MM.1S (cell line): ENCODE measurements at regions not wholly inside any gene's neighbourhood (a gene's known extent, or its start where the extent isn't known, plus 50 kb on each side); places are given as distances from the start of the nearest gene placed in this dataset.

Experiments
- DNase-seq: peaks from one replicate; pipeline ENCODE4 v3.0.0-alpha.2; 2015
- H2AFZ ChIP-seq: fragments of 300-600 bp; sonication (generic); 2 replicates; pipeline ENCODE4 v1.6.0; 2016; ENCODE audit warnings: antibody characterized with exemption, low read length
- H3F3A ChIP-seq: fragments of 300-600 bp; sonication (generic); 2 replicates; pipeline ENCODE4 v1.6.1; 2016; ENCODE audit warnings: mild to moderate bottlenecking, antibody characterized with exemption, low read length, moderate library complexity, mixed read lengths; ENCODE audit not compliant: insufficient read depth
- H3K27ac ChIP-seq: fragments of 300-600 bp; sonication (generic); 2 replicates; pipeline ENCODE4 v1.5.1; 2016; ENCODE audit warnings: mild to moderate bottlenecking, low read length
- H3K27me3 ChIP-seq: fragments of 300-600 bp; sonication (generic); replicated peaks from 2 replicates; pipeline ENCODE4 v1.6.0; 2016; ENCODE audit warnings: low read length; ENCODE audit not compliant: insufficient read depth
- H3K36me3 ChIP-seq: fragments of 300-600 bp; sonication (generic); replicated peaks from 2 replicates; pipeline ENCODE4 v1.6.1; 2016; ENCODE audit warnings: mild to moderate bottlenecking, low read length, mixed read lengths; ENCODE audit not compliant: insufficient read depth
- H3K4me1 ChIP-seq: fragments of 300-600 bp; sonication (generic); 2 replicates; pipeline ENCODE4 v1.6.1; 2016; ENCODE audit warnings: low read length, mixed read lengths
- H3K4me2 ChIP-seq: fragments of 300-600 bp; sonication (generic); 2 replicates; pipeline ENCODE4 v1.6.0; 2016; ENCODE audit warnings: low read depth, low read length
- H3K4me3 ChIP-seq: fragments of 300-600 bp; sonication (generic); 2 replicates; pipeline ENCODE4 v1.5.1; 2016; ENCODE audit warnings: low read length, mixed read lengths
- H3K79me2 ChIP-seq: fragments of 300-600 bp; sonication (generic); 2 replicates; pipeline ENCODE4 v1.6.1; 2016; ENCODE audit warnings: mixed run types, low read length, mixed read lengths
- H3K9ac ChIP-seq: fragments of 300-600 bp; sonication (generic); 2 replicates; pipeline ENCODE4 v1.6.1; 2016; ENCODE audit warnings: low read length, mixed read lengths
- H3K9me2 ChIP-seq: fragments of 300-600 bp; sonication (generic); replicated peaks from 2 replicates; pipeline ENCODE4 v1.6.1; 2016; ENCODE audit warnings: mild to moderate bottlenecking, low read length, mixed read lengths; ENCODE audit not compliant: insufficient read depth
- H3K9me3 ChIP-seq: fragments of 300-600 bp; sonication (generic); replicated peaks from 2 replicates; pipeline ENCODE4 v1.6.1; 2016; ENCODE audit warnings: mild to moderate bottlenecking, low read length, mixed read lengths; ENCODE audit not compliant: insufficient read depth
- H4K20me1 ChIP-seq: fragments of 300-600 bp; sonication (generic); 2 replicates; pipeline ENCODE4 v1.6.1; 2016; ENCODE audit warnings: mild to moderate bottlenecking, low read length, moderate library complexity, mixed read lengths; ENCODE audit not compliant: insufficient read depth
- CTCF ChIP-seq: fragments of 300-600 bp; sonication (generic); IDR thresholded peaks from 2 replicates; pipeline ENCODE4 v1.5.1; 2016; ENCODE audit warnings: antibody characterized with exemption, low read length, mixed read lengths
- EZH2 ChIP-seq: fragments of 300-600 bp; sonication (generic); optimal IDR thresholded peaks from 2 replicates; pipeline ENCODE3; 2017; ENCODE audit warnings: low read depth, mild to moderate bottlenecking, antibody characterized with exemption, low read length, mixed read lengths
- EZH2phosphoT487 ChIP-seq: fragments of 300-600 bp; sonication (generic); IDR thresholded peaks from 2 replicates; pipeline ENCODE4 v1.6.1; 2018; ENCODE audit warnings: antibody characterized with exemption, low read length

- Histone ChIP-seq H3K79me2 (no peaks in the 10 kb centered on the region), H3K4me1 (no peaks in the 10 kb centered on the region), H3K4me3 (no peak overlapping the region), H3K27ac (no peak overlapping the region), H2AFZ (no peak overlapping the region), H4K20me1 (no peaks in the 10 kb centered on the region), H3K4me2 (no peak overlapping the region), H3F3A (no peaks in the 10 kb centered on the region), H3K9me2 (no peaks in the 10 kb centered on the region), H3K9ac (no peak overlapping the region), H3K9me3 (no peaks in the 10 kb centered on the region), H3K27me3 (no peaks in the 10 kb centered on the region), H3K36me3 (no peaks in the 10 kb centered on the region)
- no peak for DNase-seq
- TF ChIP-seq CTCF (no peak), EZH2phosphoT487 (no peak), EZH2 (no peak)
These were observed 110.0 kb downstream of the MTRR start for GRCh38 chr5:7978991-7979390.

GRCh38 chr5:7980881-7981280, 111.9 kb downstream of the MTRR start:
- TF ChIP-seq EZH2 = no peak
- no peak for TF ChIP-seq CTCF
- TF ChIP-seq EZH2phosphoT487 = no peak
- H3K4me3 ChIP-seq = no peak overlapping the region
- no peak for DNase-seq
- H2AFZ ChIP-seq = no peak overlapping the region
- H3K4me2 ChIP-seq = no peak overlapping the region
- H3K4me1 ChIP-seq = no peaks in the 10 kb centered on the region
- H3K36me3 ChIP-seq = no peaks in the 10 kb centered on the region
- no peaks in the 10 kb centered on the region for H4K20me1 ChIP-seq
- H3K27ac ChIP-seq = no peak overlapping the region
- H3F3A ChIP-seq = no peaks in the 10 kb centered on the region
- no peaks in the 10 kb centered on the region for H3K27me3 ChIP-seq
- H3K9me2 ChIP-seq = no peaks in the 10 kb centered on the region
- H3K79me2 ChIP-seq = no peaks in the 10 kb centered on the region
- no peak overlapping the region for H3K9ac ChIP-seq
- no peaks in the 10 kb centered on the region for H3K9me3 ChIP-seq

GRCh38 chr5:7983433-7983832, 114.5 kb downstream of the MTRR start:
- no peak overlapping the region for H2AFZ ChIP-seq
- DNase-seq = no peak
- no peaks in the 10 kb centered on the region for H3K79me2 ChIP-seq
- H3K4me2 ChIP-seq = no peak overlapping the region
- H3K36me3 ChIP-seq = no peaks in the 10 kb centered on the region
- H4K20me1 ChIP-seq = no peaks in the 10 kb centered on the region
- no peaks in the 10 kb centered on the region for H3F3A ChIP-seq
- H3K9me3 ChIP-seq = no peaks in the 10 kb centered on the region
- H3K4me3 ChIP-seq = no peak overlapping the region
- TF ChIP-seq EZH2phosphoT487 (no peak), CTCF (no peak), EZH2 (no peak)
- H3K9ac ChIP-seq = no peak overlapping the region
- H3K27me3 ChIP-seq = no peaks in the 10 kb centered on the region
- H3K27ac ChIP-seq = no peak overlapping the region
- H3K4me1 ChIP-seq = no peaks in the 10 kb centered on the region
- no peaks in the 10 kb centered on the region for H3K9me2 ChIP-seq
